HG03103 (cell line): ENCODE measurements at regions not wholly inside any gene's neighbourhood (a gene's known extent, or its start where the extent isn't known, plus 50 kb on each side); places are given as distances from the start of the nearest gene placed in this dataset.
"Not testable (repeated sequence)": the region's sequence is repeated elsewhere in the genome, so short reads cannot be mapped to it uniquely, and the experiment has no call there.

Experiments used
- ATAC-seq: cut with Tn5 transposase; IDR thresholded peaks from one replicate; pipeline ENCODE4 v1.9.1; 2021; ENCODE audit warnings: low read depth; ENCODE audit not compliant: unreplicated experiment

- ATAC-seq: no peak
Observed at GRCh38 chr9:89850631-89851325, 246.0 kb downstream of the GADD45G start.

- no peak for ATAC-seq
Observed at GRCh38 chr9:89853161-89853560, 248.3 kb downstream of the GADD45G start.

DNA sequence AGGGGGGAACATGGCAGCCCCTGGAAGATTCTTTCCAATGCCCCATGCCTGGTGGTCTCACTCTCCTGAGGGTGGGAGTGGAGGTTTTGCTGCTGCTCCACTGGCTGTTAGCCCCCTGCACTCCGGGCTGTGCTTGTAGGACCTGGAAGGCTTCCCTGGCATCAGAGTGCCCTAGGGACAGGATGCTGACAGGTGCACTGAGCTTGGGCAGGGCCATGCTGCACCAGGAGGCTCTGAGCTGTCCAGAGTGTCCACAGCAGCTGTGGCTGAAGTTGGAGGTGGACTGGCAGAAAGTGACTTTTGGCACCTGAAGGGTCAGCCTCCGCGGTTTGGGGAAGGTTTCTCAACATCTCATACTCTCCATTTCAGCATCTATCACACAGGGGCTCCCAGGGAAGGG is 249.1 kb downstream of the GADD45G start:
- ATAC-seq: no peak

GRCh38 chr9:89854715-89855475 is 250.1 kb downstream of the GADD45G start:
- ATAC-seq: no peak

DNA sequence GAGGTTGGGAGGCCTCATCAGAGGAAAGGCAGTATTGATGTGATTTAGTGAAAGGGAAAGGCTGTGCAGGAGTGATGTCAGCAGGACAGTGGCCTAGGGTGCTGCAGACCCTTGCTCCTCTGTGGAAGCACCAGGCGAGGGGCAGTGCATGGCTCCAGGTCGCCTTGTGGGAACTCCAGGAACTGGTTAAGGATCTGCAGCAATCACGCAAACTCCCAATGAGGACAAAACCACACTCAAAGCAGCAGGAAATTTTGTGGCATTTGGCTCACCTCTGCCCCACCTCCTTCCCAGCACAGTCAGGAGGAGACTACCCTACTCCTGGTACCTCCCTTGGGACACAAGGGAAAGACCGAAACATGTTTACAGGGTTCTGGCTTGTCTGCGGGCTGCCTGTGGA is 251.5 kb downstream of the GADD45G start:
- not testable (repeated sequence) for ATAC-seq

DNA sequence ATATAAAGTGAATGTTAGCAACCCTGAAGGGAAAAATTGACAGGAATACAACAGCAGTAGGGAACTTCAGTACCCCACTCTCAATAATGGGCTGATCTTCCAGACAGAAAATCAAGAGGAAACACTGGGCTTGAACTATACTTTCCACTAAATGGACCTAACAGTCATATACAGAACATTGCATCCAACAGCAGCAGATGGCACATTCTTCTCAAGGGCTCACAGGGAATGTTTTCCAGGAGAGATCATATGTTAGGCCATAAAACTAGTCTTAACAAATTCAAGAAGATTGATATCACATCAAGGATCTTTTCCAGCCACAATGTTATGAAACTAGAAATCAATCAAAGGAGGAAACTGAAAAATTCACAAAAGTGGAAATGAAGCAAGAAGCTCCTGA is 252.1 kb downstream of the GADD45G start:
- not testable (repeated sequence) for ATAC-seq

DNA sequence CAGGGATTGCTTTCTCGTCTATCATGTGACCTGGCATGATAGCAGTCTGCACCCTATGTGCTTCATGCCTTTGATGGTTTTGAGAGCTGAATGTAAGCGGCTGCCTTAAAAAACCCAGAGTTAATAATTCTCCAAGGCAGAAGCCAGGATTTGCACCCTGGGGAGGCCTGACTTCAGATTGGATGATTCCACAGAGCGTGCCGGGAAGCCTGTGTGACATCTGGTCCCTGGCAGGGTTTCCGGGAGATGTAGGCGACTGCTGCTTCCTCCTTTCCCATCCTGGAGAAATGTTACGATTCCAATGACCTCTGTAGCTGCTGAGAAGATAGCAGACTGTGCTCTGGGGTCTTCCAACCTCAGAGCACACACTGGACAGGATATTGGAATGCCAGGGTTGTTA is 255.0 kb downstream of the GADD45G start:
- not testable (repeated sequence) for ATAC-seq

GRCh38 chr9:89861371-89861770 is 256.6 kb downstream of the GADD45G start:
- not testable (repeated sequence) for ATAC-seq

DNA sequence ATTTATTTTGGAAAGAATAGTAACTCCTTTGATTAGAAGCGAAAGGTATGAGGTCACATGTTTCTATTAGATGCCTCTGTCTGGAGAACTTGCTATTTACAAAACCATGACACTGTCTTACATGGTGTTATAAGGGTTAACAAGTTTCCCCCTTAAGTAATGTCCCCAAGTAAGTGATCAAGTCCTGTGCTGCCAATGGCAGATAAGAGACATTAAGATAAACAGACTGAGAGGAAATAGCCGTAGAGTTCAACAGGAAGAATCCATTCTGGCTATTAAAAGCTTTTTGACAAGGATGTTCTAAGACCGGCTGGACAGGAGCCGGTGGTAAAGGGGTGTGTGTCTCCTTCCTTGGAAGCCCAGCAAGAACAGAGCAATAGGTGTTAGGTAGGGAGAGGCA is 257.5 kb downstream of the GADD45G start:
- ATAC-seq: no peak

GRCh38 chr9:89863141-89863540 is 258.3 kb downstream of the GADD45G start:
- no peak for ATAC-seq

DNA sequence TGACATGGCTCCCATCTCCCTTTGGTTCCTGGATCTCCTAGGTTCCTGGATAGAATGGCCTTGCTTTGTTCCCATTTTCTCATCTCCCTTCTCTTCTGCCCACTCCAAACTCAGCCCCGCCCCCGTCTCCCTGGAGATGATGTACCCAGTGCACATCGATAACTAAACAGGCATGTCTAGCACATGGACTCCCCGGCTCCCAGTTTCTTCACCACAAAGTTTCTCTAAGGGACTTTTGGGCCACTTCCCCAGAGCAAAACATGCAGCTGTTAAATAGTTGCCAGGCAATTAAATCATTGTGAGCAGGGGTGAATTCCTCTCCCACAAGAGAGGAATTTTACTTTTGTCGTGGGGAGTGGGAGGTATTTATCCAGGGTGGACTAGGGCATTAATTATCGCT is 259.0 kb downstream of the GADD45G start:
- ATAC-seq: no peak

DNA sequence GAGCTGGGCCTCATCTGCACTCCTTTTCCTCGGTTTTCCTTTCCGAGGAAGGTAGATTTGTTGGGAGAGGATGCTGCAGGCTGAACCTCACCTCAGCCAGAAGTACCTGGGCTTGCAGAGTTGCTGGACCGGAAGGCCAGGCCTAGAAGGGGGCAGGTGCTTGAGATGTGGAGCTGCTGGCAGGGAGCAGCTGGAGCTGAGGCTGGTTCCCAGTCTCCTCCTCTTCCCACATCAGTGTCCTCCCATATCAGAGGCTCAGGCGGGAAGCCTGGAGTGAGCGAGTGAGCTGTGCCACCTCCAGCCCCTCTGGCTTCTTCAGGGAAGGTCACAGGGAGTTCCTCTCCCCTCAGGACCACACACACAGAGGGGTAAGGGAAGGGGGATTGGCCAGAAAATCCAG is 259.4 kb downstream of the GADD45G start:
- ATAC-seq: no peak

DNA sequence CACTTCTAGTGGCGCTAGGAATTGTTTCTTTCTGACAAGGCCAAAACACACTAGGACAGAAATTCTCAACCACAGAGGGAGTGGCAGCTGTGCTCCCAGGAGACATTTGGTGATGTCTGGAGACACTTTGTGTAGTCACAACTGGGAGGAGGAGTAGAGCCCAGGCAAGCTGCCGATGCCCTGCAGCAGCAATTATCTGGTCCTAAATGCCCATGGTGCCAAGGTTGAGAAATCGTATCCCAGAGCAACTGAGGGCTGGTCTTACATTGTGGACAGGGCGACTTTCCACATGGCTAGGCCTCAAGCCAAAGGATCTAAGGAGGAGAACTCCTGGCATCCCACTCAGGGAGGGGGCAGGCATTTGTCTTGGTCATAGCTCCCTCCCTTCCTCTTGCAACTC is 259.9 kb downstream of the GADD45G start:
- no peak for ATAC-seq

DNA sequence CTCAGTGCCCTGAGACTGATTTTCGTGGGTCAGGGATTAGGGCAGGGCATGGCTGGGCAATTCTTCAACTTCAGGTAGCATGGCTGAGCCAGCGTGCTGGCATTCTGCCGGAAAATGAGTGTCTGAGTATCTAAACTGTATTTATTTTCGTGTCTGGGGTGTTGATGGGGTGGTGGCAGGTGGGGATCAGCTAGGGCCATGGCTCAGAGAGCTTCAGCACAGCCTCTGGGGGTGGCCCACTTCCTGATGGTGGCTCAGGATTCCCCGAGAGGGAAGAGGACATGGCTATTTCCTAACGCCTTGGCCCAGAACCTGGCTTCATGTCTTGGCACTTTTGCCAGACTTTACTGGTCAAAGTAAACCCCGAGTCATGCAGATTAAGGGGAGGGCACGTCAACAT is 260.5 kb downstream of the GADD45G start:
- no peak for ATAC-seq

DNA sequence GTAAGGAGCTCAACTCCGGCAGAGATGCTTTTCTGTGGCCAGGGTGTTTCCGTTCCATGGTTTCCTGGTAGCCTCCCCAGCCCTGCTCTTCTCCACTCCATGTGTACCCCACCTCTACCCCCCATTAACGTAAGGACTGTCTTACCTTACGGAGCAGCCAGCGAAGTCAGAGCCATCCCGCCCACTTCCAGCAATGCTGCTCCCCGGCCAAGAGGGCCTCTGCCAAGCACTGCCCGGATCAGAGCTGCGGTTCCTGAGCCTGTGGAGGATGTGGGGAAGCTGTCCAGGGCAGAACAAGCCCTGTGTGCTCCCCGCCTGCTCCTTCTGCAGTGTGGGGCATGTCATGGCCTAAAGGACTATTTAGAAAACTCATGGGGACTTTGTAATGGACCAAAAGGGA is 261.2 kb downstream of the GADD45G start:
- ATAC-seq: no peak

- no peak for ATAC-seq
Observed at GRCh38 chr9:89866701-89867100, 261.9 kb downstream of the GADD45G start.

GRCh38 chr9:89868100-89868499 is 263.3 kb downstream of the GADD45G start:
- ATAC-seq: no peak

GRCh38 chr9:89869793-89870580 is 265.2 kb downstream of the GADD45G start:
- no peak for ATAC-seq

DNA sequence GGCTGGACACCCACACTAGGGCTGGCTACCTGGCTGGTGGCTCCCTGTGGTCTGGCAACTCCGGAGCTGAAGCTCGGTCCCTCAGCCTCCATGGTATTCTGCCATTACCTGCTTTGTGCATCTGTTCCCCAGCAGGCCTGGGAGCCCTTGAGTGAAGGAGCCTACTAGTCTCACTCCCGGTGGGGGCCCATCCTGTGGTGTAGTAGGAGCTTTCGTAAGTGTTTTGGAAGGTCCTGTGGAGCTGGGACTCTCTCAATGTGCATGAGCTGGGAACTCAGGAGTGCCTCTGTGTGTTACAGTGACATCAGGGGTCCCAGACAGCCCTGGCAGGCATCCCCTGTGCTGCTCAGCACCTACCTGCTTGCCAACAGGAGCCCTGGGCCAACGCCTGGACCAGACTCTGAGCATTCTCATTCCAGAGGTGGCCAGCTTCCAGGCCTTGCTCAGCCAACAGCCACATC is 267.1 kb downstream of the GADD45G start:
- no peak for ATAC-seq

DNA sequence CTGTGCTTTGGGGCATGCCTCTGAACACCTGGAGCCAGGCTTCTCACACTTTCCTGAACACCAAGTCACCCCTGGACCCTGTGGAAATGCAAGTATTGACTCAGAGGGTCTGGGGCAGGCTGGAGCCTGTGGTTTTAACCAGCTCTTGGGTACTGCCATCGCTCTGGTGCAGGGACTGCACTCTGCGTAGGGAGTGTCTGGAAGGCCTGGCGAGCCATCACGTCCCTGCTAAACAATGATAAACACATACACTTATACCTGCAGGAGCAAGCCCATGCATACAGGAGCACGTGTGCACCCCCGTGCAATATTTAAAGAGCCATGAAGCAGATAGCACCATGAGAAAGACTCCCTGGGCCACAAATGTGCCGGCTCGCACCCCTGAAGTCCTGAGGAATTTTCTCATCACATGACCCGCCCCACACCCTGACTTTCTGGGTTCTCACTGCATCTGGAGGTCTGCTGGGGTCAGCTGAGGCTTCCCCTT is 267.7 kb downstream of the GADD45G start:
- ATAC-seq: no peak
